ENCODE measurements at regions not wholly inside any gene's neighbourhood (a gene's known extent, or its start where the extent isn't known, plus 50 kb on each side); places are given as distances from the start of the nearest gene placed in this dataset.

GRCh38 chr12:90257927-90258624 is 549.4 kb upstream of the ATP2B1 start:
- intact Hi-C loops (cut with DNase I; ENCODE audit: low total_unique reads) = loop anchor here (5.0 kb wide), 1 partner anchor 644 kb away; no protein-coding TSS in a partner anchor
- H3K36me3 ChIP-seq = no peaks in the 10 kb centered on the region
- H3K4me1 ChIP-seq = no peaks in the 10 kb centered on the region
- no peak overlapping the region for H3K27ac ChIP-seq
- TF ChIP-seq CTCF (IDR thresholded peaks at IDR 0.05) = no peak
- H3K4me3 ChIP-seq = no peak overlapping the region
- no peak for DNase-seq (ENCODE audit: low spot score in 2 of 2)
- no peaks in the 10 kb centered on the region for H3K27me3 ChIP-seq
- no peaks in the 10 kb centered on the region for H3K9me3 ChIP-seq

DNA sequence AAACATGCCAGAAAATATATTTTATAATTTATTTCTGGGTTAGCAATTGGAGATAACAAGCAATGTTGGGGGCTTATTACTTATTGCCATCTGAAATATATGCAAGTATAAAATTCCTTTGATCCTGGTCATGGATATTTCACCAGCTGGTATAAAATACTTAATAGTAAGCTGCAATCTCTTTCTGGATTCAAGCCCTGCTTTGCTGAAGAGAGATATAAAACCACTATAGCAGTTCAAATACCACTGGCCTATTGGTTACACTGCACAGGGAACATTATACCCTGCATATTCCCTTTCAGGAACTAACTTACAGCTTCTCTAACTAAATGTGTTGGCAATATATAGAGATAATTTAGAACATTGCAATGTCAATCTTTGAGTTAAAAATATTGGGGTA is 546.2 kb upstream of the ATP2B1 start:
- no peak for DNase-seq (ENCODE audit: low spot score in 2 of 2)
- Histone ChIP-seq H3K4me1 (peaks cover 0 to 5% of the 10 kb centered on the region in 2 donors), H3K27ac (no peak overlapping the region), H3K4me3 (no peak overlapping the region), H3K9me3 (no peaks in the 10 kb centered on the region), H3K27me3 (no peaks in the 10 kb centered on the region), H3K36me3 (no peaks in the 10 kb centered on the region)
- TF ChIP-seq POLR2AphosphoS5 (IDR thresholded peaks at IDR 0.05) (no peak), CTCF (IDR thresholded peaks at IDR 0.05) (no peak), POLR2A (IDR thresholded peaks at IDR 0.05) (no peak)
- intact Hi-C loops (cut with DNase I; ENCODE audit: low total_unique reads) = loop anchor here (5.0 kb wide), 1 partner anchor 648 kb away; no protein-coding TSS in a partner anchor

- Histone ChIP-seq H3K27ac (no peak overlapping the region), H3K4me3 (no peak overlapping the region), H3K4me1 (peaks cover 0 to 5% of the 10 kb centered on the region in 2 donors), H3K27me3 (no peaks in the 10 kb centered on the region), H3K36me3 (no peaks in the 10 kb centered on the region), H3K9me3 (no peaks in the 10 kb centered on the region)
- intact Hi-C loops (cut with DNase I; ENCODE audit: low total_unique reads) = no loop called here
- TF ChIP-seq POLR2AphosphoS5 (IDR thresholded peaks at IDR 0.05) (no peak), CTCF (IDR thresholded peaks at IDR 0.05) (no peak), POLR2A (IDR thresholded peaks at IDR 0.05) (no peak)
- DNase-seq (ENCODE audit: low spot score in 2 of 2) = peak in 1 of 2 donors; percentile 50
Measured at GRCh38 chr12:90253674-90254181, 545.1 kb upstream of the ATP2B1 start.

- H3K4me1 ChIP-seq = peaks cover 0 to 5% of the 10 kb centered on the region in 2 donors
- H3K4me3 ChIP-seq = no peak overlapping the region
- H3K27me3 ChIP-seq = no peaks in the 10 kb centered on the region
- DNase-seq (ENCODE audit: low spot score in 2 of 2) = no peak
- no peaks in the 10 kb centered on the region for H3K9me3 ChIP-seq
- intact Hi-C loops (cut with DNase I; ENCODE audit: low total_unique reads) = no loop called here
- no peak for TF ChIP-seq POLR2AphosphoS5 (IDR thresholded peaks at IDR 0.05)
- TF ChIP-seq CTCF (IDR thresholded peaks at IDR 0.05) = no peak
- TF ChIP-seq POLR2A (IDR thresholded peaks at IDR 0.05) = no peak
- H3K36me3 ChIP-seq = no peaks in the 10 kb centered on the region
- no peak overlapping the region for H3K27ac ChIP-seq
Measured at GRCh38 chr12:90253136-90253535, 544.5 kb upstream of the ATP2B1 start.

- TF ChIP-seq POLR2AphosphoS5 (IDR thresholded peaks at IDR 0.05) (no peak), POLR2A (IDR thresholded peaks at IDR 0.05) (no peak), CTCF (IDR thresholded peaks at IDR 0.05) (no peak)
- H3K27me3 ChIP-seq = no peaks in the 10 kb centered on the region
- peaks cover 0 to 5% of the 10 kb centered on the region in 2 donors for H3K4me1 ChIP-seq
- intact Hi-C loops (cut with DNase I; ENCODE audit: low total_unique reads) = no loop called here
- H3K9me3 ChIP-seq = no peaks in the 10 kb centered on the region
- no peak overlapping the region for H3K4me3 ChIP-seq
- DNase-seq (ENCODE audit: low spot score in 2 of 2) = peak in 1 of 2 donors; percentile 38
- no peaks in the 10 kb centered on the region for H3K36me3 ChIP-seq
- H3K27ac ChIP-seq = peak overlapping the region; percentile 45 to 50
Measured at GRCh38 chr12:90250766-90251165, 542.1 kb upstream of the ATP2B1 start.
